ENCODE measurements at regions not wholly inside any gene's neighbourhood (a gene's known extent, or its start where the extent isn't known, plus 50 kb on each side); places are given as distances from the start of the nearest gene placed in this dataset.

DNA sequence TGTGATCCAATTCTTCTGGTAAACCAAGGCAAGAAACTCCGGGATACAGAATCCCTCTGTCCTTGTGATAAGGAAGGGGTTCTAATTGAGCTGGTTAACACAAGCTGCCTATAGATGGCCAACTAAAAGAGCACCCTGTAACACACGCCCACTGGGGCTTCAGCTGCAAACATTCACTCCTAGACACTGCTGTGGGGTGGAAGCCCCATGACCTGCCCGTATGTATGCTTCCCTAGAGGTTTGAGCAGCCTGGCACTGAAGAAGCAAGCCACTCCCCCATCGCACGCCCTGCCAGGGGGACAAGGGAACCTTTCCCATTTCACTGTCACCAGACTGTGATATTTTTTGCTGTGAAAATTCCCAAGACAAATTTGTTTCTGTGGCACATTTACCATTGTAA, 516.9 kb upstream of the GOLIM4 start:
- no peak for TF ChIP-seq POLR2A (IDR thresholded peaks at IDR 0.05)
- TF ChIP-seq, protein P1, sequence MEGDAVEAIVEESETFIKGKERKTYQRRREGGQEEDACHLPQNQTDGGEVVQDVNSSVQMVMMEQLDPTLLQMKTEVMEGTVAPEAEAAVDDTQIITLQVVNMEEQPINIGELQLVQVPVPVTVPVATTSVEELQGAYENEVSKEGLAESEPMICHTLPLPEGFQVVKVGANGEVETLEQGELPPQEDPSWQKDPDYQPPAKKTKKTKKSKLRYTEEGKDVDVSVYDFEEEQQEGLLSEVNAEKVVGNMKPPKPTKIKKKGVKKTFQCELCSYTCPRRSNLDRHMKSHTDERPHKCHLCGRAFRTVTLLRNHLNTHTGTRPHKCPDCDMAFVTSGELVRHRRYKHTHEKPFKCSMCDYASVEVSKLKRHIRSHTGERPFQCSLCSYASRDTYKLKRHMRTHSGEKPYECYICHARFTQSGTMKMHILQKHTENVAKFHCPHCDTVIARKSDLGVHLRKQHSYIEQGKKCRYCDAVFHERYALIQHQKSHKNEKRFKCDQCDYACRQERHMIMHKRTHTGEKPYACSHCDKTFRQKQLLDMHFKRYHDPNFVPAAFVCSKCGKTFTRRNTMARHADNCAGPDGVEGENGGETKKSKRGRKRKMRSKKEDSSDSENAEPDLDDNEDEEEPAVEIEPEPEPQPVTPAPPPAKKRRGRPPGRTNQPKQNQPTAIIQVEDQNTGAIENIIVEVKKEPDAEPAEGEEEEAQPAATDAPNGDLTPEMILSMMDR (IDR thresholded peaks at IDR 0.05): no peak
- WGBS, 2 donors: 78 to 82% methylated on average over 5 of the region's 5 CpGs
- H3K4me3 ChIP-seq (ENCODE audit: low read depth, poor library complexity, severe bottlenecking): no peak overlapping the region
- DNase-seq (ENCODE audit: low spot score in 2 of 2): no peak
- intact Hi-C loops (cut with DNase I; ENCODE audit: low total_unique reads): no loop called here

DNA sequence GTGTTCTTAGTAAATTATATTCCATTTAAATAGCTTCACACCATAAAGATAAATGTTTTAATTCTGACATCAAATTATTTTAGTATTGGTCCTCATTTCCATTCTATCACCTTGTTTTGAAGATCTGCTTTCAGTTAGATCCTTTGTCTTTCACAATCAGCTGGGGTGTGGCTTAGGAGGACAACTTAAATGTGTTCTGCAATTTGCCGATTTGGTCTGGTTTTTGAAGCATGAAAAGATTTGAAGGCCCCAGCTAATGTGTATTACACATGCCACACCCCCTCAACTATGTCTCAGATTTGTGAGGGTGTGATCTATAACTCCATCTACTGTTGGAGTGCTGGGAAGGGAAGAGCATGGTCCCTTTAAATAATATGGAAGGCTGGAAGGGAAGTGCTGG, 516.1 kb upstream of the GOLIM4 start:
- TF ChIP-seq POLR2A (IDR thresholded peaks at IDR 0.05): no peak
- TF ChIP-seq, protein P1 (IDR thresholded peaks at IDR 0.05): no peak
- no peak for DNase-seq (ENCODE audit: low spot score in 2 of 2)
- WGBS, 2 donors: 85 to 100% methylated on average over 1 of the region's 1 CpG
- no peak overlapping the region for H3K4me3 ChIP-seq (ENCODE audit: low read depth, poor library complexity, severe bottlenecking)
- intact Hi-C loops (cut with DNase I; ENCODE audit: low total_unique reads): no loop called here

DNA sequence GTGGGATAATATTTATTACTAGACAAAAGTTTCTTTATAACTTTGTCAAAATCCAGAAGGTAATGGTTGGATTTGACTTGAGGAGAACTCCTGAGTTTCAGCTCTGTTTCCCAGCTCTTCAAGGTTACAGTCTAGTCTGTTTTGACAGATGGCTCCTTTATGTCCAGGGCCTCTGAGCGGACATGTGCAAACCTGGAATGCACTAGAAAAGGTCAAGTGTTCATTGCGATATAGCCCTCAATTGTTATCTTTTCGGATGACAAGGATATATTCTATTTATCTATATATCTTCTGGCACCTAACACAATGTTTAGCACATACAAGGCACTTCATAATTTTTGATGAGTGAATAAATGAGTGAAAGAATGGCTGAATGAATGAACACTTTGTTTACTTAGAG, 513.2 kb upstream of the GOLIM4 start:
- DNase-seq (ENCODE audit: low spot score in 2 of 2): no peak
- 84 to 94% methylated on average over 3 of the region's 3 CpGs for WGBS, 2 donors
- TF ChIP-seq, protein P1 (IDR thresholded peaks at IDR 0.05): no peak
- no peak for TF ChIP-seq POLR2A (IDR thresholded peaks at IDR 0.05)
- H3K4me3 ChIP-seq (ENCODE audit: low read depth, poor library complexity, severe bottlenecking): no peak overlapping the region
- intact Hi-C loops (cut with DNase I; ENCODE audit: low total_unique reads): no loop called here

DNA sequence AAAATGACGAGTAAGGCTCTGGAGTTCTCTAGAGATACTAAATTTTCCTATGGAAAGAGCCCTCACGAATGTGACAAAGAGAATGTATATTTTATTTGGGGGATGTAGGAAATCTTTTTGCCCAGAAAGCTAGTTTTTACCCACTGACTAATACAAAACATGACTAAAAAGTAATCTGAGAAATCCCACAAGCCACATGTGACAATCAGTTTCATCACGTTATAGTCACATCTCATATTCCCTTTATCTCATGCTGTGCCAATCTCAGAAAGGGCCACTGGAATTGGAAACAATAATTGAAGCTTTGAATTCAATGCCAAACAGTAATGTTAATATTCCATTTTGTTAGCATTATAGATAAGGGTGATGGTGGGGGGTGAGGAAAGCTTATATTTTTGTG, 509.0 kb upstream of the GOLIM4 start:
- no peak overlapping the region for H3K4me3 ChIP-seq (ENCODE audit: low read depth, poor library complexity, severe bottlenecking)
- no peak for DNase-seq (ENCODE audit: low spot score in 2 of 2)
- 58 to 74% methylated on average over 3 of the region's 3 CpGs for WGBS, 2 donors
- intact Hi-C loops (cut with DNase I; ENCODE audit: low total_unique reads): no loop called here
- TF ChIP-seq, protein P1 (IDR thresholded peaks at IDR 0.05): no peak
- no peak for TF ChIP-seq POLR2A (IDR thresholded peaks at IDR 0.05)

DNA sequence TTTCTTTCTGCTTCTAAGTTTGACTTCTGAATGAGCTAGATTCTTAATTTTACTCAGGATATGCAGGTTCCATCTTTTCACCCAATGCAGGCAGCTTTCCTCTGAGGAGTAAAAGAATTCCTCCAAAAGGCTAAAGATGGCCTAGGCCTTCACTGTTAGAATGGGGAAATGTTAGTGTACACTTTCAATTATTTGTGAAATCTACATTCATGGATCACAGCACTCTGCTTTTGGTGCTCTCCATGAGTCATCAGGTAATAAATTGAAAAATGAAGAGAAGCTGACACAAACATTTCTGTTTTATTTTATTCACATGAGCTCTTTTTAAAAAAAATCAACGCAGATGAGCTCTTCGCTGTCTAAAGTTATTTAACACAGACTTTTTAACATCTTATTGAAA, 502.5 kb upstream of the GOLIM4 start:
- 48 to 60% methylated on average over 2 of the region's 2 CpGs for WGBS, 2 donors
- intact Hi-C loops (cut with DNase I; ENCODE audit: low total_unique reads): no loop called here
- TF ChIP-seq, protein P1 (IDR thresholded peaks at IDR 0.05): no peak
- TF ChIP-seq POLR2A (IDR thresholded peaks at IDR 0.05): no peak
- DNase-seq (ENCODE audit: low spot score in 2 of 2): no peak
- H3K4me3 ChIP-seq (ENCODE audit: low read depth, poor library complexity, severe bottlenecking): no peak overlapping the region

DNA sequence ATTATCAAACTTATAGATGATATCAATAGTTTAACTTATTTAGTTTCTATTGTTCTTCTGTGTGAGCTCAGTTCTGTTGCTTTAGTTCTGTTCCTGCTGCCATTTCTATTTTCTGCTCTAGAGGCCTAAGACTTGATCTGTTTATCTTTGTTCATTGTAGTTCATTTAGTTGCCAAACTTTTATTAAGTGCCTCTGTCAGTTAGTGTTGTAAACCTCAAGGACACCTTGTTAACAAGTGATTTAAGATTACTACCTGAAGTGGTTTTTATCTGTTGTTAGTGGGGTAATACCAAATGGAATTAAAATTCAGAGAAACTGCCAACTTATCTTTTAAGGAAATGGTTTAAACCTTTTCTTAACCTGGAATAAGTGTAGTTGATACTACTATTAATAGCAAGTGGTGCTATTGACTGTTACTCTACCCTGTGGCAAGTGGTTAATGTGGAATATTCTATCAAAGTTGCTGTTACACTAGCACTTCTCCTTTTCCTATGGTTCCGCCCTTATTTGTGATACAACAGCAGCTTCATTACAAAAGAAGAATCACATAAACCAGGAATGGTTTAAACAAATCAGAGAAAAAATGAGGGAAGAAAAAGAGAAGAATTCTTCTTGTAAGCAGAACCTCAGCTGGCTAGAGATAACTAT, 500.6 kb upstream of the GOLIM4 start:
- DNase-seq (ENCODE audit: low spot score in 2 of 2): no peak
- intact Hi-C loops (cut with DNase I; ENCODE audit: low total_unique reads): no loop called here
- TF ChIP-seq POLR2A (IDR thresholded peaks at IDR 0.05): no peak
- TF ChIP-seq, protein P1 (IDR thresholded peaks at IDR 0.05): no peak
- WGBS, 2 donors: 84 to 86% methylated on average over 1 of the region's 1 CpG
- H3K4me3 ChIP-seq (ENCODE audit: low read depth, poor library complexity, severe bottlenecking): no peak overlapping the region
